ENCODE measurements at regions not wholly inside any gene's neighbourhood (a gene's known extent, or its start where the extent isn't known, plus 50 kb on each side); places are given as distances from the start of the nearest gene placed in this dataset.

GRCh38 chr13:73449252-73449651, 390.4 kb downstream of the KLF5 start:
- DNase-seq (ENCODE audit: extremely low read depth in 1 of 11, low read depth in 9 of 11, low spot score in 4 of 11): no peak

- DNase-seq (ENCODE audit: extremely low read depth in 1 of 11, low read depth in 9 of 11, low spot score in 4 of 11): no peak
These were observed 381.6 kb downstream of the KLF5 start for GRCh38 chr13:73440296-73440895.

GRCh38 chr13:73433890-73434289, 375.1 kb downstream of the KLF5 start:
- DNase-seq (ENCODE audit: extremely low read depth in 1 of 11, low read depth in 9 of 11, low spot score in 4 of 11): no peak

GRCh38 chr13:73433458-73433857, 374.7 kb downstream of the KLF5 start:
- DNase-seq (ENCODE audit: extremely low read depth in 1 of 11, low read depth in 9 of 11, low spot score in 4 of 11): no peak

GRCh38 chr13:73429701-73430100, 370.9 kb downstream of the KLF5 start:
- no peak for DNase-seq (ENCODE audit: extremely low read depth in 1 of 11, low read depth in 9 of 11, low spot score in 4 of 11)

- DNase-seq (ENCODE audit: extremely low read depth in 1 of 11, low read depth in 9 of 11, low spot score in 4 of 11): no peak
These were observed 369.9 kb downstream of the KLF5 start for GRCh38 chr13:73428706-73429105.

GRCh38 chr13:73428137-73428536, 369.3 kb downstream of the KLF5 start:
- DNase-seq (ENCODE audit: extremely low read depth in 1 of 11, low read depth in 9 of 11, low spot score in 4 of 11): no peak

- no peak for DNase-seq (ENCODE audit: extremely low read depth in 1 of 11, low read depth in 9 of 11, low spot score in 4 of 11)
These were observed 364.2 kb downstream of the KLF5 start for GRCh38 chr13:73422973-73423372.

- no peak for DNase-seq (ENCODE audit: extremely low read depth in 1 of 11, low read depth in 9 of 11, low spot score in 4 of 11)
These were observed 362.6 kb downstream of the KLF5 start for GRCh38 chr13:73421310-73421912.

GRCh38 chr13:73419186-73419585, 360.4 kb downstream of the KLF5 start:
- DNase-seq (ENCODE audit: extremely low read depth in 1 of 11, low read depth in 9 of 11, low spot score in 4 of 11): no peak

- no peak for DNase-seq (ENCODE audit: extremely low read depth in 1 of 11, low read depth in 9 of 11, low spot score in 4 of 11)
These were observed 358.3 kb downstream of the KLF5 start for GRCh38 chr13:73417012-73417615.

- DNase-seq (ENCODE audit: extremely low read depth in 1 of 11, low read depth in 9 of 11, low spot score in 4 of 11): no peak
These were observed 357.3 kb downstream of the KLF5 start for GRCh38 chr13:73416093-73416492.

- no peak for DNase-seq (ENCODE audit: extremely low read depth in 1 of 11, low read depth in 9 of 11, low spot score in 4 of 11)
These were observed 354.9 kb downstream of the KLF5 start for GRCh38 chr13:73413656-73414055.

GRCh38 chr13:73412933-73413332, 354.1 kb downstream of the KLF5 start:
- DNase-seq (ENCODE audit: extremely low read depth in 1 of 11, low read depth in 9 of 11, low spot score in 4 of 11): no peak

GRCh38 chr13:73411067-73411809, 352.4 kb downstream of the KLF5 start:
- no peak for DNase-seq (ENCODE audit: extremely low read depth in 1 of 11, low read depth in 9 of 11, low spot score in 4 of 11)

GRCh38 chr13:73406454-73406853, 347.6 kb downstream of the KLF5 start:
- DNase-seq (ENCODE audit: extremely low read depth in 1 of 11, low read depth in 9 of 11, low spot score in 4 of 11): no peak

- no peak for DNase-seq (ENCODE audit: extremely low read depth in 1 of 11, low read depth in 9 of 11, low spot score in 4 of 11)
These were observed 345.8 kb downstream of the KLF5 start for GRCh38 chr13:73404581-73404980.

GRCh38 chr13:73403355-73404120, 344.7 kb downstream of the KLF5 start:
- DNase-seq (ENCODE audit: extremely low read depth in 1 of 11, low read depth in 9 of 11, low spot score in 4 of 11): no peak

- DNase-seq (ENCODE audit: extremely low read depth in 1 of 11, low read depth in 9 of 11, low spot score in 4 of 11): no peak
These were observed 343.0 kb downstream of the KLF5 start for GRCh38 chr13:73401769-73402168.

Measured in renal cortex interstitium (tissue), 11 donors.